NB4 (cell line): ENCODE measurements at regions not wholly inside any gene's neighbourhood (a gene's known extent, or its start where the extent isn't known, plus 50 kb on each side); places are given as distances from the start of the nearest gene placed in this dataset.

ENCODE experiments used
- POLR2A ChIP-seq: IDR thresholded peaks from 2 replicates; pipeline ENCODE4 v1.6.1; 2011; ENCODE audit warnings: mild to moderate bottlenecking; ENCODE audit not compliant: insufficient read length; ENCODE audit errors: extremely low read depth
- TF ChIP-seq, protein P1 (sequence below): IDR thresholded peaks from one replicate; pipeline ENCODE4 v1.5.1; 2012; ENCODE audit warnings: low read depth, low read length

DNA sequence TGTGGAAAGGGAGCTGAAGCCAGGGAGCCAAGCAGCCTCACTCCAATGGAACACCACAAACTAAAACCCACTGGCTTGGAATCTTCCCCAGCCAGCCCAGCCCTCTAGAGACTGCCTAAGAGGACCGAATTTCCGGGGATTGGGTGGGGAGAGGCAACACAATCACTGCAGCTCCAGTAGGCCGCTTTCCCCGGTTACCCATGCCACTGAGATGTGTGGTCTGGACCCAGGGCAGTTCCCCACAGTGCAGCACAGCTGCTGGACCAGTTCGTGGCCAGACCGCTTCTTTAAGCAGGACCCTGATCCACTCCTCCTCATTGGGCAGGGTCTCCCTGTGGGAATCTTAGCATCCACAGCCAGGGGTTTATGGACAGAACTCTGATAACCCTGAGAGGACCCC lies 91.9 kb upstream of the PAGE3 start:
- TF ChIP-seq POLR2A, result no peak
- TF ChIP-seq, protein P1, sequence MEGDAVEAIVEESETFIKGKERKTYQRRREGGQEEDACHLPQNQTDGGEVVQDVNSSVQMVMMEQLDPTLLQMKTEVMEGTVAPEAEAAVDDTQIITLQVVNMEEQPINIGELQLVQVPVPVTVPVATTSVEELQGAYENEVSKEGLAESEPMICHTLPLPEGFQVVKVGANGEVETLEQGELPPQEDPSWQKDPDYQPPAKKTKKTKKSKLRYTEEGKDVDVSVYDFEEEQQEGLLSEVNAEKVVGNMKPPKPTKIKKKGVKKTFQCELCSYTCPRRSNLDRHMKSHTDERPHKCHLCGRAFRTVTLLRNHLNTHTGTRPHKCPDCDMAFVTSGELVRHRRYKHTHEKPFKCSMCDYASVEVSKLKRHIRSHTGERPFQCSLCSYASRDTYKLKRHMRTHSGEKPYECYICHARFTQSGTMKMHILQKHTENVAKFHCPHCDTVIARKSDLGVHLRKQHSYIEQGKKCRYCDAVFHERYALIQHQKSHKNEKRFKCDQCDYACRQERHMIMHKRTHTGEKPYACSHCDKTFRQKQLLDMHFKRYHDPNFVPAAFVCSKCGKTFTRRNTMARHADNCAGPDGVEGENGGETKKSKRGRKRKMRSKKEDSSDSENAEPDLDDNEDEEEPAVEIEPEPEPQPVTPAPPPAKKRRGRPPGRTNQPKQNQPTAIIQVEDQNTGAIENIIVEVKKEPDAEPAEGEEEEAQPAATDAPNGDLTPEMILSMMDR, result no peak
